B cell (primary cell): ENCODE measurements at regions not wholly inside any gene's neighbourhood (a gene's known extent, or its start where the extent isn't known, plus 50 kb on each side); places are given as distances from the start of the nearest gene placed in this dataset.

Source experiments
- ATAC-seq: fragments of 200-7000 bp; cut with Tn5 transposase; one replicate; pipeline ENCODE4 v1.10.0; 2021; ENCODE audit warnings: low read depth, mild to moderate bottlenecking, moderate number of reproducible peaks, moderate library complexity
- CTCF ChIA-PET: fragments of 350-600 bp; sonication (Branson Sonifier 250); formaldehyde crosslinking; loops from one replicate; lab custom pipeline; 2021; ENCODE audit warnings: antibody characterized with exemption, inconsistent platforms; lab: Charles Lee
- POLR2A ChIA-PET: fragments of 350-600 bp; sonication (Branson Sonifier 250); formaldehyde crosslinking; loops from one replicate; lab custom pipeline; 2021; ENCODE audit warnings: antibody characterized with exemption; lab: Charles Lee
- DNase-seq: peaks from one replicate; pipeline ENCODE4 v3.0.0; 2013
- H2AFZ ChIP-seq: 2 replicates; pipeline ENCODE4 v1.6.1; 2012; ENCODE audit warnings: mild to moderate bottlenecking, low read depth, low read length; ENCODE audit not compliant: insufficient read depth, poor library complexity, severe bottlenecking
- H3K27ac ChIP-seq, 2 donors: 1 replicate in 1 of 2; 2 replicates in 1 of 2; pipeline ENCODE4 v1.5.1; 2012 to 2013; ENCODE audit warnings: low read length in 2 of 2, mild to moderate bottlenecking in 2 of 2, moderate library complexity in 1 of 2
- H3K27me3 ChIP-seq, 4 experiments: fragments of 200-600 bp in 1 of 4; sonication (generic) in 1 of 4; replicated peaks in 1 of 4; 1 replicate in 2 of 4; 2 replicates in 2 of 4; pipeline versions ENCODE4 v1.6.1 to v1.7.0; 2013 to 2016; ENCODE audit warnings: low read length in 3 of 4, mild to moderate bottlenecking in 2 of 4, mixed read lengths in 1 of 4, moderate library complexity in 1 of 4; ENCODE audit not compliant: insufficient read depth in 4 of 4, control insufficient read depth in 3 of 4; ENCODE audit errors: control extremely low read depth in 1 of 4
- H3K36me3 ChIP-seq, 2 experiments: replicated peaks in 1 of 2; 1 replicate in 1 of 2; 2 replicates in 1 of 2; pipeline versions ENCODE4 v1.6.1 to v1.7.1; 2013; ENCODE audit warnings: low read length in 1 of 2; ENCODE audit not compliant: insufficient read depth in 2 of 2, control insufficient read depth in 1 of 2; ENCODE audit errors: control extremely low read depth in 1 of 2, extremely low read depth in 1 of 2
- H3K4me1 ChIP-seq, 2 donors: fragments of 200-600 bp in 1 of 2; sonication (generic) in 1 of 2; 1 replicate in 1 of 2; 2 replicates in 1 of 2; pipeline versions ENCODE4 v1.5.1 to v1.6.1; 2013 to 2017; ENCODE audit warnings: low read length in 2 of 2; ENCODE audit not compliant: control insufficient read depth in 2 of 2, insufficient read depth in 2 of 2
- H3K4me2 ChIP-seq: replicated peaks from 2 replicates; pipeline ENCODE3; 2012; ENCODE audit warnings: mild to moderate bottlenecking, low read depth, low read length; ENCODE audit not compliant: poor library complexity, severe bottlenecking
- H3K4me3 ChIP-seq, 5 experiments: fragments of 200-600 bp in 1 of 5; sonication (generic) in 1 of 5; 1 replicate in 3 of 5; 2 replicates in 2 of 5; pipeline versions ENCODE4 v1.5.1 to v1.7.0; 2011 to 2016; ENCODE audit warnings: low read length in 4 of 5, mild to moderate bottlenecking in 4 of 5, low read depth in 2 of 5, control low read depth in 1 of 5, moderate library complexity in 1 of 5; ENCODE audit not compliant: insufficient read depth in 1 of 5; ENCODE audit errors: control extremely low read depth in 1 of 5, extremely low read depth in 1 of 5
- H3K79me2 ChIP-seq: fragments of 200-600 bp; sonication (generic); one replicate; pipeline ENCODE4 v1.6.0; 2016; ENCODE audit warnings: low read length; ENCODE audit not compliant: control insufficient read depth, insufficient read depth
- H3K9ac ChIP-seq: fragments of 200-600 bp; sonication (generic); 2 replicates; pipeline ENCODE4 v1.6.1; 2017; ENCODE audit warnings: mild to moderate bottlenecking, low read length, moderate library complexity
- H3K9me3 ChIP-seq, 3 donors: one replicate each; pipeline versions ENCODE4 v1.6.1 to v1.7.1; 2013; ENCODE audit warnings: low read length in 2 of 3; ENCODE audit not compliant: control insufficient read depth in 2 of 3, insufficient read depth in 1 of 3; ENCODE audit errors: control extremely low read depth in 1 of 3
- H4K20me1 ChIP-seq: 2 replicates; pipeline ENCODE4 v1.6.0; 2012; ENCODE audit warnings: mild to moderate bottlenecking, low read length; ENCODE audit not compliant: insufficient read depth, control insufficient read depth, poor library complexity, severe bottlenecking
- H3K27ac Mint-ChIP-seq: one replicate; pipeline ENCODE4 v1.8.0; 2021; ENCODE audit warnings: mixed read lengths
- H3K27me3 Mint-ChIP-seq: one replicate; pipeline ENCODE4 v1.8.0; 2021; ENCODE audit warnings: mixed read lengths
- H3K4me1 Mint-ChIP-seq: one replicate; pipeline ENCODE4 v1.8.0; 2021; ENCODE audit warnings: mixed read lengths
- H3K4me3 Mint-ChIP-seq: one replicate; pipeline ENCODE4 v1.8.0; 2021; ENCODE audit warnings: mixed read lengths
- H3K9me3 Mint-ChIP-seq: one replicate; pipeline ENCODE4 v1.8.0; 2022; ENCODE audit warnings: mixed read lengths; ENCODE audit not compliant: insufficient read depth
- EZH2 ChIP-seq: IDR thresholded peaks from 2 replicates; pipeline ENCODE4 v1.6.1; 2012; ENCODE audit warnings: borderline replicate concordance, low read depth, mild to moderate bottlenecking, moderate library complexity, low read length; ENCODE audit not compliant: insufficient read depth, poor library complexity, severe bottlenecking
- WGBS: methylation state at CpG from one replicate; pipeline ENCODE4 v1.1.5; 2013; ENCODE audit warnings: missing lambda C conversion rate; ENCODE audit not compliant: insufficient coverage; 5-methylcytosine and 5-hydroxymethylcytosine counted together
- intact Hi-C: fragments of 100-400 bp; cut with micrococcal nuclease; formaldehyde crosslinking; loops from one replicate; pipeline ENCODE4 v1.10.0; 2022
- TF ChIP-seq, protein P1 (sequence below): fragments of 200-600 bp; IDR thresholded peaks from one replicate; pipeline ENCODE4 v1.8.0; 2022; ENCODE audit warnings: antibody characterized with exemption, mild to moderate bottlenecking

DNA sequence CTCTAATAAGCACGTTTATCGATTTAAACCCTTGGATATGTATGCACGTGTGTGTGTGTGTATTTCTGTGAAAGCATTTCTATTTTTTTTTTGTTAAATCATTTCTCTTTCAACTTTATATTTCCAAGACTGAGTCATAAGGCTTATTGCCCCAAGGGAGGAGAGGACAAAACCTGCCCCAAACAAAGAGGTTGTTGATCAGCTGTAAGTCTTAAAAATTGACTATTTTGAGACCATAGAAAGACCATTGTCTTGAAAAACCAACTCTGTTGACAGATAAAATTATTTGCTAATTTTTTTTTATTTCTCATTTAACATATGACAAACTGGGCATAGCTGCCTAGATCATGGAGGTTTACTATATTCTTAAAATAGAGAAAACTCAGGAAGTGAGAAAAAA is 222.4 kb downstream of the FMR1NB start:
- no peak overlapping the region for H3K27ac ChIP-seq
- no CpG with 5 or more reads among the region's 3 CpGs for WGBS
- no peaks in the 10 kb centered on the region for H4K20me1 ChIP-seq
- no peak overlapping the region for H3K4me2 ChIP-seq
- no peak overlapping the region for H2AFZ ChIP-seq
- Mint-ChIP-seq H3K4me1 (peaks cover 11% of the 10 kb centered on the region), H3K27ac (no peak overlapping the region), H3K4me3 (no peak overlapping the region), H3K9me3 (no peaks in the 10 kb centered on the region), H3K27me3 (no peaks in the 10 kb centered on the region)
- no peaks in the 10 kb centered on the region for H3K27me3 ChIP-seq
- peaks cover 0 to 7% of the 10 kb centered on the region in 2 donors for H3K4me1 ChIP-seq
- H3K36me3 ChIP-seq = no peaks in the 10 kb centered on the region
- no peak overlapping the region for H3K9ac ChIP-seq
- TF ChIP-seq, protein P1, sequence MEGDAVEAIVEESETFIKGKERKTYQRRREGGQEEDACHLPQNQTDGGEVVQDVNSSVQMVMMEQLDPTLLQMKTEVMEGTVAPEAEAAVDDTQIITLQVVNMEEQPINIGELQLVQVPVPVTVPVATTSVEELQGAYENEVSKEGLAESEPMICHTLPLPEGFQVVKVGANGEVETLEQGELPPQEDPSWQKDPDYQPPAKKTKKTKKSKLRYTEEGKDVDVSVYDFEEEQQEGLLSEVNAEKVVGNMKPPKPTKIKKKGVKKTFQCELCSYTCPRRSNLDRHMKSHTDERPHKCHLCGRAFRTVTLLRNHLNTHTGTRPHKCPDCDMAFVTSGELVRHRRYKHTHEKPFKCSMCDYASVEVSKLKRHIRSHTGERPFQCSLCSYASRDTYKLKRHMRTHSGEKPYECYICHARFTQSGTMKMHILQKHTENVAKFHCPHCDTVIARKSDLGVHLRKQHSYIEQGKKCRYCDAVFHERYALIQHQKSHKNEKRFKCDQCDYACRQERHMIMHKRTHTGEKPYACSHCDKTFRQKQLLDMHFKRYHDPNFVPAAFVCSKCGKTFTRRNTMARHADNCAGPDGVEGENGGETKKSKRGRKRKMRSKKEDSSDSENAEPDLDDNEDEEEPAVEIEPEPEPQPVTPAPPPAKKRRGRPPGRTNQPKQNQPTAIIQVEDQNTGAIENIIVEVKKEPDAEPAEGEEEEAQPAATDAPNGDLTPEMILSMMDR = no peak
- TF ChIP-seq EZH2 = no peak
- ATAC-seq = no peak
- H3K4me3 ChIP-seq = no peak overlapping the region
- H3K9me3 ChIP-seq = no peaks in the 10 kb centered on the region
- ChIA-PET CTCF (no interaction called here), POLR2A (no interaction called here)
- DNase-seq = no peak
- intact Hi-C loops = no loop called here
- H3K79me2 ChIP-seq = no peaks in the 10 kb centered on the region

DNA sequence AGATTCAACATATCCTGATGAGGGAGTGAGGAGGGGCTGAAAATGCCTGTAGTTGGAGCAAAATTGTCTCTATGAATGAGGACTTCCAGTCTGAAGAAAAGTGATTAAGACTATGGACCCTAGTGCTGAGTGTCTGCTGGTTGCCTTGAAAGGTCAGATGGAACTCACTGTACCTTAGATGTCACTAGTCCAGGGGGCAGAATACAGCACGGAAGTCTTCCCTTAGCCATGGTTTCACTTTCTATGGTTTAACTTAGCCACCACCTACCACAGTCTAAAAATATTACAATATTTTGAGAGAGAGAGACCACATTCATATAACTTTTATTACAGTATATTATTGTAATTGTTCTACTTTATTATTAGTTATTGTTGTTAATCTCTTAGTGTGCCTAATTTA is 223.1 kb downstream of the FMR1NB start:
- Histone ChIP-seq H3K4me1 (peaks cover 0 to 7% of the 10 kb centered on the region in 2 donors), H2AFZ (peak overlapping the region; percentile 23), H3K4me2 (peak overlapping the region; percentile 17), H3K27me3 (no peaks in the 10 kb centered on the region), H4K20me1 (no peaks in the 10 kb centered on the region), H3K27ac (no peak overlapping the region), H3K36me3 (no peaks in the 10 kb centered on the region), H3K9me3 (no peaks in the 10 kb centered on the region), H3K9ac (no peak overlapping the region), H3K79me2 (no peaks in the 10 kb centered on the region), H3K4me3 (no peak overlapping the region)
- Mint-ChIP-seq H3K4me3 (no peak overlapping the region), H3K4me1 (peaks cover 11% of the 10 kb centered on the region), H3K27me3 (no peaks in the 10 kb centered on the region), H3K27ac (no peak overlapping the region), H3K9me3 (no peaks in the 10 kb centered on the region)
- ChIA-PET CTCF (no interaction called here), POLR2A (no interaction called here)
- WGBS = no CpG with 5 or more reads among the region's 1 CpG
- DNase-seq (peak; percentile 3), ATAC-seq (no peak)
- no peak for TF ChIP-seq EZH2
- TF ChIP-seq, protein P1 = no peak
- intact Hi-C loops = no loop called here
